K562 (cell line): ENCODE measurements at regions not wholly inside any gene's neighbourhood (a gene's known extent, or its start where the extent isn't known, plus 50 kb on each side); places are given as distances from the start of the nearest gene placed in this dataset.
"Not testable (repeated sequence)": the region's sequence is repeated elsewhere in the genome, so short reads cannot be mapped to it uniquely, and the experiment has no call there.

ENCODE experiments used
- ATAC-seq: fragments of 200-7000 bp; cut with Tn5 transposase; 3 replicates; pipeline ENCODE4 v1.9.1; 2020; ENCODE audit warnings: moderate library complexity
- BruUV-seq: library from RNA; stranded (reverse); fragments of 400-500 nt; replicated peaks from 2 replicates; lab custom pipeline; 2021; lab: Mats Ljungman, UMichigan
- CTCF ChIA-PET: fragments of 300-600 bp; formaldehyde crosslinking; extraction: SDS; loops from one replicate; lab custom pipeline; 2021; ENCODE audit warnings: low intra/inter-chr PET ratio; lab: Yijun Ruan, JAX
- POLR2A ChIA-PET: fragments of 300-600, 350-650 bp; sonication (Branson Sonifier 250); formaldehyde crosslinking; extraction: SDS; loops from one replicate; lab custom pipeline; 2021; ENCODE audit warnings: antibody characterized with exemption, inconsistent platforms; lab: Yijun Ruan, JAX
- DNase-seq, 4 experiments: peaks; one replicate each; pipeline versions ENCODE4 v3.0.0 to v3.0.0-alpha.2; 2011 to 2018; ENCODE audit warnings: low spot score in 3 of 4, mixed read lengths in 3 of 4; ENCODE audit errors: extremely low read depth in 1 of 4
- FAIRE-seq: peaks from 2 replicates; lab custom pipeline; 2011; peaks lifted over from hg19 to GRCh38; lab: Jason Lieb, UNC
- H2AFZ ChIP-seq: 2 replicates; pipeline ENCODE4 v1.6.0; 2011; ENCODE audit warnings: low read depth, low read length, control low read depth, inconsistent platforms
- H3K27ac ChIP-seq: fragments of 200-600 bp; 3 replicates; pipeline ENCODE4 v1.8.0; 2011; ENCODE audit warnings: low read depth, mild to moderate bottlenecking, control low read depth, inconsistent platforms, low read length, moderate library complexity, mixed read lengths; ENCODE audit errors: extremely low read depth
- H3K27me3 ChIP-seq, 2 experiments: fragments of 300-600 bp in 1 of 2; 2 replicates in 1 of 2; 3 replicates in 1 of 2; pipeline versions ENCODE4 v1.6.0 to v1.8.0; 2011; ENCODE audit warnings: inconsistent platforms in 2 of 2, low read length in 2 of 2, mild to moderate bottlenecking in 1 of 2, mixed read lengths in 1 of 2, moderate library complexity in 1 of 2; ENCODE audit not compliant: control insufficient read depth in 2 of 2, insufficient read depth in 2 of 2
- H3K36me3 ChIP-seq: fragments of 300-600 bp; 3 replicates; pipeline ENCODE4 v1.8.0; 2011; ENCODE audit warnings: mild to moderate bottlenecking, low read length, inconsistent platforms; ENCODE audit not compliant: control insufficient read depth, insufficient read depth
- H3K4me1 ChIP-seq, 2 experiments: fragments of 200-600 bp in 1 of 2; replicated peaks in 1 of 2; 2 replicates in 1 of 2; 3 replicates in 1 of 2; pipeline versions ENCODE4 v1.5.1 to v1.8.0; 2011; ENCODE audit warnings: inconsistent platforms in 2 of 2, low read length in 2 of 2, mild to moderate bottlenecking in 1 of 2, mixed read lengths in 1 of 2, moderate library complexity in 1 of 2; ENCODE audit not compliant: control insufficient read depth in 2 of 2, insufficient read depth in 2 of 2
- H3K4me2 ChIP-seq: 2 replicates; pipeline ENCODE4 v1.6.1; 2011; ENCODE audit warnings: low read length, control low read depth, inconsistent platforms, mixed read lengths; ENCODE audit not compliant: insufficient read depth
- H3K4me3 ChIP-seq: fragments of 200-600 bp; sonication (generic), shearing (Covaris generic); 2 replicates; pipeline ENCODE4 v1.5.1; 2016; ENCODE audit warnings: control low read depth, inconsistent platforms
- H3K79me2 ChIP-seq: fragments of 200-600 bp; 3 replicates; pipeline ENCODE4 v1.8.0; 2011; ENCODE audit warnings: low read length, inconsistent platforms; ENCODE audit not compliant: control insufficient read depth, insufficient read depth
- H3K9ac ChIP-seq, 2 experiments: 2 replicates each; pipeline versions ENCODE4 v1.6.0 to v1.6.1; 2011; ENCODE audit warnings: low read depth in 2 of 2, low read length in 2 of 2, control low read depth in 1 of 2, inconsistent platforms in 1 of 2, mild to moderate bottlenecking in 1 of 2, mixed read lengths in 1 of 2; ENCODE audit not compliant: insufficient read depth in 1 of 2
- H3K9me1 ChIP-seq: one replicate; pipeline ENCODE4 v1.6.0; 2011; ENCODE audit warnings: inconsistent platforms, mild to moderate bottlenecking, low read length, moderate library complexity; ENCODE audit not compliant: control insufficient read depth, insufficient read depth
- H3K9me3 ChIP-seq: replicated peaks from 2 replicates; pipeline ENCODE4 v1.5.1; 2011; ENCODE audit warnings: low read depth, low read length, inconsistent platforms; ENCODE audit not compliant: control insufficient read depth, insufficient read depth
- H4K20me1 ChIP-seq: replicated peaks from 2 replicates; pipeline ENCODE4 v1.6.1; 2011; ENCODE audit warnings: low read length, inconsistent platforms, mixed read lengths; ENCODE audit not compliant: control insufficient read depth, insufficient read depth
- BCOR ChIP-seq: fragments of 450-650 bp; IDR thresholded peaks from 2 replicates; pipeline ENCODE4 v1.6.1; 2016
- KDM1A ChIP-seq, 2 experiments: fragments of 450-650 bp; IDR thresholded peaks; 2 replicates each; pipeline ENCODE4 v1.6.1; 2016; ENCODE audit warnings: mild to moderate bottlenecking in 2 of 2
- ZNF146 ChIP-seq: IDR thresholded peaks from one replicate; pipeline ENCODE4 v1.6.1; 2018; ENCODE audit warnings: missing compliant biosample characterization; ENCODE audit not compliant: unreplicated experiment
- WGBS: fragments of 100-300 bp; shearing (Covaris generic); methylation state at CpG from one replicate; pipeline ENCODE4 v1.1.6; 2016; ENCODE audit warnings: low coverage, mixed read lengths; ENCODE audit not compliant: insufficient coverage; ENCODE audit errors: missing lambda C conversion rate; 5-methylcytosine and 5-hydroxymethylcytosine counted together
- in situ Hi-C: fragments of 300-500 bp; cut with MboI; formaldehyde crosslinking; loops from 4 replicates; pipeline ENCODE4 v1.15.0; 2018; ENCODE audit warnings: inconsistent platforms, mixed read lengths
- intact Hi-C: fragments of 100-400 bp; cut with micrococcal nuclease; formaldehyde crosslinking; loops from 2 replicates; pipeline ENCODE4 v1.14.2; 2022

DNA sequence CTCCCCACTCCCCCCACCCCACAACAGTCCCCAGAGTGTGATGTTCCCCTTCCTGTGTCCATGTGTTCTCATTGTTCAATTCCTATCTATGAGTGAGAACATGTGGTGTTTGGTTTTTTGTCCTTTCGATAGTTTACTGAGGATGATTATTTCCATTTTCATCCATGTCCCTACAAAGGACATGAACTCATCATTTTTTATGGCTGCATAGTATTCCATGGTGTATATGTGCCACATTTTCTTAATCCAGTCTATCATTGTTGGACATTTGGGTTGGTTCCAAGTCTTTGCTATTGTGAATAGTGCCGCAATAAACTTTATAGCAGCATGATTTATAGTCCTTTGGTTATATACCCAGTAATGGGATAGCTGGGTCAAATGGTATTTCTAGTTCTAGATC lies 106.6 kb upstream of the WIPF3 start:
- H3K4me2 ChIP-seq, H2AFZ ChIP-seq, ATAC-seq, H3K36me3 ChIP-seq, BruUV-seq, in situ Hi-C loops, H3K79me2 ChIP-seq, H3K27ac ChIP-seq, CTCF ChIA-PET, H3K9me3 ChIP-seq, intact Hi-C loops, H3K4me1 ChIP-seq, H3K27me3 ChIP-seq, H3K9me1 ChIP-seq, DNase-seq, H4K20me1 ChIP-seq, FAIRE-seq, H3K9ac ChIP-seq, H3K4me3 ChIP-seq, POLR2A ChIA-PET: not testable (repeated sequence)
- TF ChIP-seq BCOR (peak; percentile 71; the same call in 1 of the 2 replicates), KDM1A (IDR thresholded peaks at IDR 0.05) (peak in 1 of 2 experiments; percentile 9; a peak in 1 of 4 replicates), ZNF146 (CRISPR knock-in tag) (peak; percentile 49)
- WGBS, result 44% methylated on average over 2 of the region's 2 CpGs

DNA sequence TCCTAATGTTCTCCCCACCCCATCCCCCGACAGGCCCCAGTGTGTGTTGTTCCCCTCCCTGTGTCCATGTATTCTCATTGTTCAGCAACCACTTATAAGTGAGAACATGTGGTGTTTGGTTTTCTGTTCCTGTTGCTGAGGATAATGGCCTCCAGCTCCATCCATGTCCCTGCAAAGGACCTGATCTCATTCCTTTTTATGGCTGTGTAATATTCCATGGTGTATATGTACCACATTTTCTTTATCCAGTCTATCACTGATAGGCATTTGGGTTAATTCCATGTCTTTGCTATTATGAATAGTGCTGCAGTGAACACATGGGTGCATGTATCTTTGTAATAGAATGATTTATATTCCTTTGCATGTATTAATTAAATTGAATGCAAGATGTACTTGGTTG lies 104.8 kb upstream of the WIPF3 start:
- CTCF ChIA-PET, H3K4me3 ChIP-seq, DNase-seq, FAIRE-seq, H3K4me2 ChIP-seq, H3K4me1 ChIP-seq, H3K27ac ChIP-seq, H3K9me1 ChIP-seq, H3K36me3 ChIP-seq, POLR2A ChIA-PET, H3K79me2 ChIP-seq, BruUV-seq, intact Hi-C loops, H3K27me3 ChIP-seq, H3K9me3 ChIP-seq, in situ Hi-C loops, H2AFZ ChIP-seq, H3K9ac ChIP-seq, H4K20me1 ChIP-seq, ATAC-seq: not testable (repeated sequence)
- 75% methylated on average over 1 of the region's 1 CpG for WGBS
- peak; percentile 68 for TF ChIP-seq ZNF146 (CRISPR knock-in tag)

DNA sequence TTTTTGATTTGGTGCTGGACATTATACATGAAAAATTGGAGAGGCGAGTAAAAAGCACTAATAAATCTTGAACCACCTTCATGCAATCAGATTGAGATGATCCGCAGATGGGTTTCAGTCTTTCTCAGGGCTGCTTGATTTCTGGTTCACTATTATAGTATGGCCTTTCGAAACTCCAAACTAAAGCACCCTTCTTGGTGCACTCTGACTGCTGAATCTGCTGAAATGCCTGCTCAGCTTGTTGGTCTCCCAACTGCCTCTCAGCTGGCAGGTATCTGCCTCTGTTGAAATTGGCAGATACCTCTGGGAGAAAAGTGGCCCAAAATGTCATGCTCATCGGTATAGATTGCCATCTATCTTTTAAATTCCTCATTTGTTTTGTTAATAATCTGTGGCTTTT lies 102.5 kb upstream of the WIPF3 start:
- BruUV-seq, H3K9me1 ChIP-seq, H3K36me3 ChIP-seq, H3K27me3 ChIP-seq, DNase-seq, CTCF ChIA-PET, H3K4me1 ChIP-seq, H2AFZ ChIP-seq, FAIRE-seq, H3K4me2 ChIP-seq, H3K9me3 ChIP-seq, POLR2A ChIA-PET, ATAC-seq, intact Hi-C loops, H3K79me2 ChIP-seq, H3K27ac ChIP-seq, H3K4me3 ChIP-seq, H3K9ac ChIP-seq, in situ Hi-C loops, H4K20me1 ChIP-seq: not testable (repeated sequence)
- 72% methylated on average over 4 of the region's 4 CpGs for WGBS

DNA sequence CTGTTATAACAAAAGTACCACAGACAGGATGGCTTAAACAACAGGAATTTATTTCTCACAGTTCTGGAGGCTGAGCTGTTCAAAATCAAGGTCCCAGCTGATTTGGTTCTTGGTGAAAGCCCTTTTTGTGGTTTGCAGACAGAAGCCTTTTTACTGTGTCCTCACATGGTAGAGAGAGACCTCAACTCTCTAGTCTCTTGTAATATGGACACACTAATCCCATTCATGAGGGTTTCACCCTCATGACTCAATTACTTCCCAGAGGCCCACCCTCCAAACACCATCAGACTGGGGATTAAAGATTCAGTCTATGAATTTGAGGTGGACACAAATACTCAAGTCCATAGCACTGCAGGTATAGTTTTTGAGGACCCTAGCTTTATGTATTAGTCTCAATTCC lies 97.3 kb upstream of the WIPF3 start:
- H3K4me3 ChIP-seq, H3K4me1 ChIP-seq, POLR2A ChIA-PET, ATAC-seq, H3K9me3 ChIP-seq, H3K27ac ChIP-seq, H3K9me1 ChIP-seq, H3K36me3 ChIP-seq, H4K20me1 ChIP-seq, in situ Hi-C loops, H3K27me3 ChIP-seq, H3K79me2 ChIP-seq, BruUV-seq, H2AFZ ChIP-seq, H3K4me2 ChIP-seq, H3K9ac ChIP-seq, intact Hi-C loops, CTCF ChIA-PET, FAIRE-seq, DNase-seq: not testable (repeated sequence)
